ENCODE measurements at regions not wholly inside any gene's neighbourhood (a gene's known extent, or its start where the extent isn't known, plus 50 kb on each side); places are given as distances from the start of the nearest gene placed in this dataset.

- no peaks in the 10 kb centered on the region for H3K9me3 ChIP-seq (ENCODE audit: control insufficient read depth, low read length)
- H3K4me3 ChIP-seq (ENCODE audit: extremely low read depth, insufficient read depth, low read length, poor library complexity, severe bottlenecking): no peak overlapping the region
- no peaks in the 10 kb centered on the region for H3K4me1 ChIP-seq (ENCODE audit: control insufficient read depth, insufficient read depth, low read length, poor library complexity, severe bottlenecking)
- H3K36me3 ChIP-seq (ENCODE audit: control insufficient read depth, insufficient read depth, low read length): no peaks in the 10 kb centered on the region
- 80 to 93% methylated on average over 1 to 2 of the region's 3 CpGs for WGBS, 2 experiments (ENCODE audit: insufficient coverage in 2 of 2)
- no peak overlapping the region for H3K27ac ChIP-seq (ENCODE audit: low read depth, low read length, severe bottlenecking)
Measured at GRCh38 chr4:170591076-170591475, 501.3 kb upstream of the AADAT start.

- no CpG with 5 or more reads among the region's 3 CpGs for WGBS, 2 experiments (ENCODE audit: insufficient coverage in 2 of 2)
- no peak overlapping the region for H3K27ac ChIP-seq (ENCODE audit: low read depth, low read length, severe bottlenecking)
- no peak overlapping the region for H3K4me3 ChIP-seq (ENCODE audit: extremely low read depth, insufficient read depth, low read length, poor library complexity, severe bottlenecking)
- no peaks in the 10 kb centered on the region for H3K4me1 ChIP-seq (ENCODE audit: control insufficient read depth, insufficient read depth, low read length, poor library complexity, severe bottlenecking)
- no peaks in the 10 kb centered on the region for H3K9me3 ChIP-seq (ENCODE audit: control insufficient read depth, low read length)
- no peaks in the 10 kb centered on the region for H3K36me3 ChIP-seq (ENCODE audit: control insufficient read depth, insufficient read depth, low read length)
Measured at GRCh38 chr4:170589597-170590191, 499.9 kb upstream of the AADAT start.

DNA sequence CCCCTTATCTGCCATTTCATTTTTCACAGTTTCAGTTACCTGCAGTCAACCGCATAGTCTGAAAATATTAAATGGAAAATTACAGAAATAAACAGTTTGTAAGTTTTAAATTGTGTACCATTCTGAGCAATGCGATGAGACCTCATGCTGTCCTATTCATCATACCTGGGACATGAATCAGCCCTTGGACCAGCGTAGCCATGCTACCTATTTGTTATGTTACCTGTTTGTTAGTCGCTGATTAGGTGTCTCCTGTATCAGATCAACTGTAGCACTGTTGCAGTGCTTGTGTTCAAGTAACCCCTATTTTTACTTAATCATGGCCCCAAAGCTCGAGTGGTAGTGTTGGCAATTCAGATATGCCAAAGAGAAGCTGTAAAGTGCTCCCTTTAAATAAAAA, 492.2 kb upstream of the AADAT start:
- no peaks in the 10 kb centered on the region for H3K4me1 ChIP-seq (ENCODE audit: control insufficient read depth, insufficient read depth, low read length, poor library complexity, severe bottlenecking)
- no peaks in the 10 kb centered on the region for H3K36me3 ChIP-seq (ENCODE audit: control insufficient read depth, insufficient read depth, low read length)
- no peak overlapping the region for H3K4me3 ChIP-seq (ENCODE audit: extremely low read depth, insufficient read depth, low read length, poor library complexity, severe bottlenecking)
- H3K27ac ChIP-seq (ENCODE audit: low read depth, low read length, severe bottlenecking): no peak overlapping the region
- H3K9me3 ChIP-seq (ENCODE audit: control insufficient read depth, low read length): no peaks in the 10 kb centered on the region
- WGBS, 2 experiments (ENCODE audit: insufficient coverage in 2 of 2): 88 to 89% methylated on average over 2 to 3 of the region's 5 CpGs

GRCh38 chr4:170581322-170581721, 491.6 kb upstream of the AADAT start:
- 67 to 80% methylated on average over 5 to 7 of the region's 7 CpGs for WGBS, 2 experiments (ENCODE audit: insufficient coverage in 2 of 2)
- Histone ChIP-seq H3K9me3 (ENCODE audit: control insufficient read depth, low read length) (no peaks in the 10 kb centered on the region), H3K4me1 (ENCODE audit: control insufficient read depth, insufficient read depth, low read length, poor library complexity, severe bottlenecking) (no peaks in the 10 kb centered on the region), H3K27ac (ENCODE audit: low read depth, low read length, severe bottlenecking) (no peak overlapping the region), H3K36me3 (ENCODE audit: control insufficient read depth, insufficient read depth, low read length) (no peaks in the 10 kb centered on the region), H3K4me3 (ENCODE audit: extremely low read depth, insufficient read depth, low read length, poor library complexity, severe bottlenecking) (no peak overlapping the region)

DNA sequence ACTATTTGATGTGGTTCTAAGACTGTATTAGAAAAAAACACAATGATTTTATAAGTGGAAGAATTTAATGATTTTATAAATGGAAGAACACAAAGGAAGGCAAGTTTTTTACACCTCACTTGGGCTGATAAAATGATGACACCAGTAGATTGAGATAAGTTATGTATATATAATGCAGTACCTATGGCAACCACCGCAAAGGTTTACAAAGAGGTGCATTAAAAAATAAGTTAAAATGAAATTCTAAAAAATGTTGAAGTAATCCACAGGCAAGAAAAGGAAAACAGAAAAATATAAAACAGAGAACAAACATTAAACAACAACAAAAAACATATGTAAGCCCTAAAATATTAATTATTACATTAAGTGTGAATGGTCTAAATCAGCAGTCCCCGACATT, 490.9 kb upstream of the AADAT start:
- Histone ChIP-seq H3K27ac (ENCODE audit: low read depth, low read length, severe bottlenecking) (no peak overlapping the region), H3K4me1 (ENCODE audit: control insufficient read depth, insufficient read depth, low read length, poor library complexity, severe bottlenecking) (no peaks in the 10 kb centered on the region), H3K36me3 (ENCODE audit: control insufficient read depth, insufficient read depth, low read length) (no peaks in the 10 kb centered on the region), H3K9me3 (ENCODE audit: control insufficient read depth, low read length) (no peaks in the 10 kb centered on the region), H3K4me3 (ENCODE audit: extremely low read depth, insufficient read depth, low read length, poor library complexity, severe bottlenecking) (no peak overlapping the region)
- WGBS, 2 experiments (ENCODE audit: insufficient coverage in 2 of 2): no CpG with 5 or more reads among the region's 2 CpGs

DNA sequence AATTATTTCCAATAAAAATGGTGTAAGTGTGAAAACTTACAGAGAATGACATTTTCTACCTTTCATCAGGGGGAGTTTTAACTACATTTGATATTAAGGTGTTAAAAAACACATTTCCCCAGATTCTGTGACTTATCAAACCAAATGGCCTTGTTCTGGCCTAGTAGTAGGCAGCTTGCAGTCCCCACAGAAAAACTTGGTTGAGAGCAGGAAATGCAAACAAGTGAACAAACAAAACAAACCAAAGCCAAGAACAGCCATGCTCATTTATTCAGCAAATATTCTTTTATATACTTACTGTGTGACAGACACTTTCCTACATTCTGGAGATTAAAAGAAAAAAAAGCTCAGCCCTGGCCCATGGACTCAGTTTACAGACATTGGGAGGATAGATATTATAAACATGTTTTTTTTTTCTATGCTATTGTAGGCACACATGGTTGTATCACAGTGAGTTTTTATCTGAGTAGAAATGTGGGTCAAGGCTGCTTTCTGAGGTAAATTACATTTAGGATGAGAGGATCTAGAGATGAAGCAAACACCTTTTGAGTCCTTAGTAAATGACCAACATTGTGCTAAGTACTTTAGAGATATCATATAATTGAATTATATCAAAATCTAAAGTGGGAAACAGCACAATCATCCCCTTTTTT, 449.2 kb upstream of the AADAT start:
- H3K9me3 ChIP-seq (ENCODE audit: control insufficient read depth, low read length): no peaks in the 10 kb centered on the region
- no peak overlapping the region for H3K27ac ChIP-seq (ENCODE audit: low read depth, low read length, severe bottlenecking)
- no peak overlapping the region for H3K4me3 ChIP-seq (ENCODE audit: extremely low read depth, insufficient read depth, low read length, poor library complexity, severe bottlenecking)
- no peaks in the 10 kb centered on the region for H3K36me3 ChIP-seq (ENCODE audit: control insufficient read depth, insufficient read depth, low read length)
- H3K4me1 ChIP-seq (ENCODE audit: control insufficient read depth, insufficient read depth, low read length, poor library complexity, severe bottlenecking): no peaks in the 10 kb centered on the region

GRCh38 chr4:170529748-170530722, 440.3 kb upstream of the AADAT start:
- H3K36me3 ChIP-seq (ENCODE audit: control insufficient read depth, insufficient read depth, low read length): no peaks in the 10 kb centered on the region
- 86 to 91% methylated on average over 1 of the region's 5 CpGs for WGBS, 2 experiments (ENCODE audit: insufficient coverage in 2 of 2)

DNA sequence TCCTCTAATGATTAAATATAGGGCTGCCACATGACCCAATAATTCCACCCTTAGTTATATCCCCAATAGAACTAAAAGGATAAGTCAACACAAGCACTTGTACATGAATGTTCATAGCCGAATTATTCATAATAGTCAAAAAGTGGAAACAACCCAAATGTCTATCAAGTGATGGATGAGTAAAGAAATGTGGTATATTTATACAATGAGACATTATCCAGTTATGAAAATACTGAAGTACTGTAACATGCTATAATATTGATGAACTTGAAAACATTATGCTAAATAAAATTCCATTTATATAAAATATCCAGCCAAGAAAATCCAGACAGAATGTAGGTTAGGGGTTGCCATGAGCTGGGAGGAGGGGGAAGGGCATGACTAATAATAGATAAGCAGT, 436.7 kb upstream of the AADAT start:
- no CpG with 5 or more reads among the region's 1 CpG for whole genome bisulfite sequencing, 2 experiments (ENCODE audit: insufficient coverage in 2 of 2)
- no peaks in the 10 kb centered on the region for H3K9me3 ChIP-seq (ENCODE audit: control insufficient read depth, low read length)
- no peaks in the 10 kb centered on the region for H3K4me1 ChIP-seq (ENCODE audit: control insufficient read depth, insufficient read depth, low read length, poor library complexity, severe bottlenecking)
- no peak overlapping the region for H3K4me3 ChIP-seq (ENCODE audit: extremely low read depth, insufficient read depth, low read length, poor library complexity, severe bottlenecking)
- no peak overlapping the region for H3K27ac ChIP-seq (ENCODE audit: low read depth, low read length, severe bottlenecking)
- no peaks in the 10 kb centered on the region for H3K36me3 ChIP-seq (ENCODE audit: control insufficient read depth, insufficient read depth, low read length)

More at GRCh38 chr4:170529748-170530722, 440.3 kb upstream of the AADAT start:
- H3K27ac ChIP-seq (ENCODE audit: low read depth, low read length, severe bottlenecking): no peak overlapping the region
- no peaks in the 10 kb centered on the region for H3K4me1 ChIP-seq (ENCODE audit: control insufficient read depth, insufficient read depth, low read length, poor library complexity, severe bottlenecking)
- H3K9me3 ChIP-seq (ENCODE audit: control insufficient read depth, low read length): no peaks in the 10 kb centered on the region
- no peak overlapping the region for H3K4me3 ChIP-seq (ENCODE audit: extremely low read depth, insufficient read depth, low read length, poor library complexity, severe bottlenecking)

DNA sequence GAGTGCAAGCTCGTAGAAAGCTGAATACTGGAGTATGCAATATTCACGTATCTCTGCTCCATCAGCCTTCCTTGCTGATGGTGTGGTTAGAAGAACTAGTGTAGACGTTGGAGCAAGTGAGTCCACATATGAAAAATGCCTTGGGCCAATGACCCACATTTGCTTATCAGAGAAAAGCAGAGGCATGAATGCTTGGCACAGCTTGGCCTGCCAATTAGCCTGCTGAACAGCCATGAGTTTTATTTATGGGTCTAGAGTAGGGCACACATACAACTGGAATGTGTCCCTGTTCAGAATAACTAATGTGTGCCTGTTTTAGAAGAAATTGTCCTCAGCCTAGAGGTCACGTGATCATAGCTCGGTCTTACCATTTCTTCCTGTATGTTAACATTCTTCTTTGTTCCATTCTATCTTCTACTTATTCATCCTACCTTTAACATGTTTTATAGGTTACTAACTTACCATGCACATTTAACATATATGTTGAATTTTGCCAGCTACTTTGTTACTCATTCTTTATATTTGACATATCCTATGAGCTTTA, 432.7 kb upstream of the AADAT start:
- Histone ChIP-seq H3K36me3 (ENCODE audit: control insufficient read depth, insufficient read depth, low read length) (no peaks in the 10 kb centered on the region), H3K4me1 (ENCODE audit: control insufficient read depth, insufficient read depth, low read length, poor library complexity, severe bottlenecking) (no peaks in the 10 kb centered on the region), H3K9me3 (ENCODE audit: control insufficient read depth, low read length) (no peaks in the 10 kb centered on the region), H3K4me3 (ENCODE audit: extremely low read depth, insufficient read depth, low read length, poor library complexity, severe bottlenecking) (no peak overlapping the region), H3K27ac (ENCODE audit: low read depth, low read length, severe bottlenecking) (no peak overlapping the region)
- WGBS, 2 experiments (ENCODE audit: insufficient coverage in 2 of 2): 85 to 92% methylated on average over 3 to 4 of the region's 5 CpGs

DNA sequence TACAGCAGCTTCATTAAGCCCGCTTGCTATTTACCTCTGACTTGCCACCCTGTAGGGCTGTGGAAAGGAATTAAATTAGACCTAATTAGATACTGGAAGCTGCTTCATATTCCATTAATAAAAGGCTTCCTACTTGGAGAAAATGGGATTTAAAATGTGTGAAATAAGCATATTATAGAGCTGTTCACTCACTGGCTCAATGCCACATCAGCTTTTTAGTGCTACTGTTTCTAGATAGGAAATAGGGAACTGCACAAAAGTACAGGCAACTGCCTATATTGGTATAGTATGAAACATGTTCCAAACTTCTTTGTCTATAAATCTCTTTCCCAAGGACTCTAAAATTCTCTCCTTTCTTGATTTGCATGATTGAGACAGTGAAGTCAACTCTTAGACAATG, 407.9 kb upstream of the AADAT start:
- no peak overlapping the region for H3K27ac ChIP-seq (ENCODE audit: low read depth, low read length, severe bottlenecking)
- WGBS, 2 experiments (ENCODE audit: insufficient coverage in 2 of 2): no CpG with 5 or more reads among the region's 1 CpG
- no peaks in the 10 kb centered on the region for H3K36me3 ChIP-seq (ENCODE audit: control insufficient read depth, insufficient read depth, low read length)
- no peaks in the 10 kb centered on the region for H3K4me1 ChIP-seq (ENCODE audit: control insufficient read depth, insufficient read depth, low read length, poor library complexity, severe bottlenecking)
- no peak overlapping the region for H3K4me3 ChIP-seq (ENCODE audit: extremely low read depth, insufficient read depth, low read length, poor library complexity, severe bottlenecking)
- H3K9me3 ChIP-seq (ENCODE audit: control insufficient read depth, low read length): no peaks in the 10 kb centered on the region

Measured in mesodermal cell (in vitro differentiated cells).